HG03342 (cell line): ENCODE measurements at regions not wholly inside any gene's neighbourhood (a gene's known extent, or its start where the extent isn't known, plus 50 kb on each side); places are given as distances from the start of the nearest gene placed in this dataset.
"Not testable (repeated sequence)": the region's sequence is repeated elsewhere in the genome, so short reads cannot be mapped to it uniquely, and the experiment has no call there.

Source experiments
- ATAC-seq: cut with Tn5 transposase; IDR thresholded peaks from one replicate; pipeline ENCODE4 v1.9.1; 2021; ENCODE audit warnings: mild to moderate bottlenecking, moderate library complexity; ENCODE audit not compliant: unreplicated experiment

DNA sequence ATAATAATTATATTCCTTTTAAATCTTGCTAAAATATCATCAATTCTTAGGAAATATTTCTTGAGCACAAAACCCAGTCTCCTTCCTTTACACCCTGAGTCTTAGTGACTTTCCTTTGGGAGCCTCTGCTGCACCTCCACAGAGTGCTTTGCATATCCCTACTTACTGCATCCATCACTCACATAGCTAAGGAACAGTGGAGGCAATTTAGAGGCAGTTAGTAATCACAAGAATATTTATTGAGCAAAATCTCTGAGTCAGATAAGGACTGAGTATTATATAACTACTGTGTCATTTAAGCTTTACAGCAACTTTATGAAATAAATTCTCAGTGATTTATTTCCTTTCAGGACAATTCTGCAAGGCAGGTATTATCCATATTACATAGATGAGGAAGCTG is 327.7 kb downstream of the TMX3 start:
- no peak for ATAC-seq

GRCh38 chr18:68383979-68384378 is 330.9 kb downstream of the TMX3 start:
- not testable (repeated sequence) for ATAC-seq

DNA sequence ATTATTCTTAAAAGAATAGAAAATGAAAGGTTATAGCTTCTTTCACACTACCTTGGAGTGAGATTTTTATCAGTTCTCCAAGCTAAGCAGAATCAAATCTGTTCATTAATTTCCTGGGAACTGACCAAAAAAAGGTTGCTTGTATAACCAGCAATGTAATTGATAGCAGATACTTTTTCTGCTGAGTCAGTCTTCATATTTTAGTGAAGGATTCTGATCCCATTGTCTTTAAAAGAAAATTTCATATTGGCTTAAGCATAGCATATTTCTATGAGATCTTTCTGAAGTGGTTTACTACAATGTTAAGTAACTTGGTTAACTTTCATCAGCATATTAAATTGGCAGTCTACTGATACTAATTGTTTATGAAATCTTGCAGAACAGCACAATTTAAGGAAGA is 338.0 kb downstream of the TMX3 start:
- ATAC-seq, result no peak

- no peak for ATAC-seq
Measured at GRCh38 chr18:68362907-68363306, 352.0 kb downstream of the TMX3 start.

GRCh38 chr18:68355637-68356036 is 359.3 kb downstream of the TMX3 start:
- ATAC-seq, result no peak

GRCh38 chr18:68354176-68354575 is 360.7 kb downstream of the TMX3 start:
- ATAC-seq, result no peak

- no peak for ATAC-seq
Measured at GRCh38 chr18:68342039-68342659, 372.8 kb downstream of the TMX3 start.

GRCh38 chr18:68340606-68341005 is 374.3 kb downstream of the TMX3 start:
- no peak for ATAC-seq

DNA sequence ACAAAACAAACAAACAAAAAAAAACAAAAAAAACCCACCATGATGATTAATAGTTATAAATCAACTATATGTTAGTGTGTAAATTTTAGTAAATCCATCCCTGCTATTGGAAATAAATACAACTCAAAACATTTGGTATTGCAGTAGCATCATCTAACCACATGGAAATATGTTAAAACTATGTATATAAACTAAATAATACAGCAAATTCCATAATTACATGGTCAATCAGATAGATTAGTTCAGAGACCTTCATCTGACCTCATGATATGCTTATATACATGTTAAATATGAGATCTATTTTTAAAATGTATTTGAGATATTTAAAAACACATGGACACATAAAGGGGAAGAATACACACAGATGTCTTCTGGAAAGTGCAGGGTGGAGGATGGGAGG is 384.2 kb downstream of the TMX3 start:
- ATAC-seq, result no peak

DNA sequence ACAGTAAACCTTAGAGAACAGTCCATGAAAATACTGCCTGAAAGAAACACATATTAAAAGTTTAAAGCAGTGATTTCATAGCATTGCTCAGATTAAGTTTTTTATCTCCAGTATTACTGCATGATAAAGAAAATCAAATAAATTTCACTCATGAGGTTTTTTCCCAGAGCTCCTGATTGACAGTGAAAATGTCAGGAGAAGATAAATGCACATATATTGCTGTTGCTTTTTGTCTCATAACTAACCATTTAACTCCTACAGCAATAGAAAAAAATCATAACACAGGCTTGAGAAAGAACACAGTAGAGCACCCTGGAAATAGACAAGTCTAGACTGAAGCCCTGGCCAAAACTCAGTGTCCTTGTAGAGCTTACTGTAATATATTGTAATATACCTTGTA is 391.0 kb downstream of the TMX3 start:
- ATAC-seq, result no peak

- ATAC-seq, result no peak
Measured at GRCh38 chr18:68316636-68317035, 398.3 kb downstream of the TMX3 start.

DNA sequence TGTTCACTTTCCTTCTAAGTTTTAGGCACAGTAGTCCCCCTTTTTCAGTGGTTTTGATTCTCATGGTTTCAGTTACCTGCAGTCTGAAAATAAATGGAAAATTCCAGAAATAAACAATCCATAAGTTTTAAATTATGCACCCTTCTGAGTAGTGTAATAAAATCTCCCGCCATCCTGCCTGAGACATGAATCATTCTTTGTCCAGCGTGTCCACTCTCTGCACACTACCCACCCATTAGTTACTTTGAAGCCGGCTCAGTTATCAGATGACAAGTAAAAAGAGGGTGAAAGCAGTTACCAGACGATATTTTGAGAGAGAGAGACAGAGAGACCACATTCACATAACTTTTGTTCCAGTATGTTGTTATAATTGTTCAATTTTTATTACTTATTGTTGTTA is 400.5 kb downstream of the TMX3 start:
- no peak for ATAC-seq

DNA sequence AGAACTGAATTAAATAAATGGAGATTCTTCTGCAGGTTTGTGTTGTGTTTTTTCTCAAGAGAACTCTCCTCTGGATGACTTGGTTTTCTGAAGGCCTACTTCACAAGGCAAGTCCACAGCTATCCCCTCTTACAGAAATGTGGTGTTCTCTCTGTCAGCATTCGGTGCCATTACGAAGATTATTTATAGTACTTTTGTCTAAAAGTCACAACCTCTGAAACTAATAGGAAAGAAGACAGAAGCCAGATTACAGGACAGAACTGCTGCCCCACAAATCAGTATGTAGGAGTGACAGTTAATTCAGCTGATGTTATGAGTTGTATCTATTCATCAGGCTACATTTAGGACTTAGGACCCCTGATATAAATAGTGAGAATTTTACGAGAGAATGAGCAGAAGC is 413.5 kb downstream of the TMX3 start:
- no peak for ATAC-seq

DNA sequence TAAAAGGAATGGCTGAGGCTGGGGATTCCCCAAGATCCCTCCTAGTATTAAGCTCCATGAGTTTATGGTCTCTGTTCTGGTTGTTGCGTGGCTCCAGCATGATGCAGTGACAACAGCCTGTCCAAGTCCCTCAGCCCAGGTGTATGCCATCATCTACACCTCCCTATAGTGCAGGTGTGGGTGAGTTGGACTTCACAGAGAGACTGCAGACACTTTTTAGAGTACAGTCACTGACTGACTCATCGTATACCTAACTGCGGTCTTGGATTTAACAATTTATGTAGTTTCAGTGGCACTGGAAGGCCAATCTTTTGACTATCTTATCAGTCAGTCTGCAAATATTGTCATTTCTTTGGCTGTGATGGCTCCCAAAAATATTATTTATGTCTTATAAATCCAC is 415.0 kb downstream of the TMX3 start:
- ATAC-seq, result no peak

DNA sequence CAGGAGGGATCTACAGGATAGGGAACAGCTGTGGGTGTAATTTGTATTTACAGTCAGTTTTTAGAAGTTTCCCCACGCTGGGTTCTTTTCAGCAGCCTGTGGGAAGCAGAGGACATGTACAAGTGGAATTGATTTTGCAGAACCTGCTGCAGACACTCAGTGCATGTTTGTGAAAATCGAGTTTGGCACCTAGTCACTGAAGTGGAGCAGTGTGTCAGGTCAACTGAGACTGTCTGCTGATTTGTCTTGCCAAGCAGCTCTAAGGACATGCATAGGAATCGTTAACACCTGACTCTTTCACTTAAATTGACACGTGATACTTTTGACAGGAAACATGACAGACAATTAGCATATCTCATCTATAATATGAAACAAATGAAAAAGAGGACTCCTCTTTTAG is 416.6 kb downstream of the TMX3 start:
- no peak for ATAC-seq

GRCh38 chr18:68288408-68288807 is 426.5 kb downstream of the TMX3 start:
- ATAC-seq, result no peak

- ATAC-seq, result no peak
Measured at GRCh38 chr18:68284236-68284780, 430.6 kb downstream of the TMX3 start.

DNA sequence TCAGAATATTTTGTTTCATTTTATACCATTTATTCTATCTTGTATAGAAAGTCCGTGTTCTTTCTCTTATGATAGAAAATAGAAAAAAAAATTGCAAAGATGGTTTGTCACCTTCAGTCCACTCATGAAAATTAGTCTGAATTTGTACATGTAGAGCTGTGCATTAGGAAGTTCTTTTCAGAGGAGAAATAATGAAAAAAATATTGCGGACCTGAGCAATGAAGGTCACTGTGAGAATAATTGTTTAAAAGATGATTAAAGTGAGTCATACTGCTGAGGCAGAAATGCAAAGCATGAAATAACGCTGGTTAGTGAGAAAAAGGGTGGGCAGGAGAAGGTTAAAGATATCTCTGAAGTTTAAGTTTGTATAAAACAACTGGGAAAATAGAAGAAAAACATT is 431.1 kb downstream of the TMX3 start:
- no peak for ATAC-seq

- no peak for ATAC-seq
Measured at GRCh38 chr18:68282232-68282631, 432.7 kb downstream of the TMX3 start.

GRCh38 chr18:68275616-68276015 is 439.3 kb downstream of the TMX3 start:
- no peak for ATAC-seq

GRCh38 chr18:68270017-68270416 is 444.9 kb downstream of the TMX3 start:
- no peak for ATAC-seq

DNA sequence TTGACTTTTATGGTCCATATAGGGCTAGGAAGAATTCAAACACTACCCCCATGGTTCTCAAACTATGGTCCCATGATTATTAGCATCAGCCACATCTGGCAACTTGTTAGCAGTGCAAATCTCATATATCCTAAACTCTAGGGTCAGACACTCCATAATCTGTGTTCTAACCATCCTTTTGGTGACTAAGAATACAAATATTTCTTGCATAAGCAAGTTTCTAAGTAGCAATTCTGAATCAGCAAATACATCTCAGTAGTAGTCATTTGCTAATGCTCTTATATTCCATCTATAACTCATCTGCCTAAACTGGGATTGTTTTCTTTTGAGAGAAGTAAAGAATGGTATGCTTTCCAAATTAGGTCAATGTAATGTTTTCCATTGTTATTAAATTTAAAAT is 447.3 kb downstream of the TMX3 start:
- ATAC-seq, result no peak

DNA sequence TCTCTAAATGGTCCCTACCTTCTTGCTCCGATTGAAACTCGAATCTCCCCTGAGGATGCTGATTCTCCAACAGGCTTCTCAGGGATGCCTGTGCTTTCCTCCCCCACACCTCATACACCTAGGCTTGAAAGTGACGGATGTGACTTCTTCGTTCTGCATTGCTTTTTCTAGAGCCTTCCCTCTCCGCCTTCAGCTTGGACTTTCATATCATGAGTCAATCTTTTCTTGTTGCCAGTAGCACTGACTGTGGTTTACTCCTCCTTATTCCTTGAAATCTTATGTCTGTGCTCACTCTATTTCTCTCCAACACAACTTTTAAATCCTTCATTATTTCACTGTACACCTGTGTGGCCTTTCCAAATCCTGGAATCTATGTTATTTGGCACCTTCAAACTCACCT is 451.4 kb downstream of the TMX3 start:
- ATAC-seq, result no peak
